ENCODE measurements at regions not wholly inside any gene's neighbourhood (a gene's known extent, or its start where the extent isn't known, plus 50 kb on each side); places are given as distances from the start of the nearest gene placed in this dataset.

DNA sequence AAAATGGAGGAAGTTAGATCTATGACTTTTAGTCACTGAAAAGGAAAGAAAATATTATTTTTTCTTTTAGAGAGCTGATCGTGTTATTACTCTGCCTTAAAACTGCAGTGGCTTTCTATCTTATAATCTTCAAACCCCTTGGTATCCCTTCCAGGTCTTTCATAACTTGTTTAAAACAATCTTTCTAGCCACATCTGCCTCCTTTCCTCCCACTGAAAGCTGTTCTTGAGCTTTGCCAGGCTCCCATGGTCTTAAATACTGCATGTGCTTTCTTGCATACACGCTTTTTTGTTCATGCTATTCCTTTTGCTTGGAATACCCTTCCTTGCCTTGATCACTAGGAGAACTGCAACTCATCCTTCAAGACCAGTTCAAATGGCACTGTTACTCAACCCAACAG is 65.9 kb upstream of the GADD45A start:
- DNase-seq, result no peak

DNA sequence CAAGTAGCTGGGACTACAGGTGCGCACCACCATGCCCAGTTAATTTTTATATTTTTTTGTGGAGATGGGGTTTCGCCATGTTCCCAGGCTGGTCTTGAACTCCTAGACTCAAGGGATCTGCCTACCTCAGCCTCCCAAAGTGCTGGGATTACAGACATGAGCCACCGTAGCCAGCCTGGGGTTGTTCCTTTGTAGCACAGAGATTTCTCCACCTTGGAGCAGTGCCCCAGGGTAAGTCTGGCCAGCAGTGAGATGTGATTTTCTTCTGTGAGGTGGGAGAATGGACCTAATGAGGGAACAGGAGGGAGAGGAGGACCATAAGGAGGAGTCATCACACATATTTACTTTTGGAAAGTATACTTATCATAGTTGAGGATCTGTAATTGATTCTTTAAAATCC is 61.1 kb upstream of the GADD45A start:
- DNase-seq, result no peak

DNA sequence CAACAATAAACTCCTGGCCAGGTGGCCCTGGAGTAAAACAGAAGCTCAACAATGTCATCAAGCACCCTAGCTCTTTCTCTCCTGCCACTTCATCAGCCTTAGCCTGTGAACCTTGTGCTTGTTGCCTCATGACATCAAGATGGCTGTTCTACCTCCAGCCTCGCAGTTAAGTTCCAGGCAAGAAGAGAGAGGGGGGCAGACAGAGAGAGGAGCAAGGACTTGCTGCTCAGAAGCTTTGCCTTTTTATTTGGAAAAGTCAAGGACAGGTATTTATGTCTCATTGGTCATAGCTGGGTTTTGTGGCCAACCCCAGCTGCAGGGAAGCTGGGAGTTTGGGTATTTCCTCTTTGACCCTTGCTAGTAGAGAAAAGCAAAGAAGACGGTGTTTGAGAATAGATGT is 60.3 kb upstream of the GADD45A start:
- DNase-seq, result no peak

DNA sequence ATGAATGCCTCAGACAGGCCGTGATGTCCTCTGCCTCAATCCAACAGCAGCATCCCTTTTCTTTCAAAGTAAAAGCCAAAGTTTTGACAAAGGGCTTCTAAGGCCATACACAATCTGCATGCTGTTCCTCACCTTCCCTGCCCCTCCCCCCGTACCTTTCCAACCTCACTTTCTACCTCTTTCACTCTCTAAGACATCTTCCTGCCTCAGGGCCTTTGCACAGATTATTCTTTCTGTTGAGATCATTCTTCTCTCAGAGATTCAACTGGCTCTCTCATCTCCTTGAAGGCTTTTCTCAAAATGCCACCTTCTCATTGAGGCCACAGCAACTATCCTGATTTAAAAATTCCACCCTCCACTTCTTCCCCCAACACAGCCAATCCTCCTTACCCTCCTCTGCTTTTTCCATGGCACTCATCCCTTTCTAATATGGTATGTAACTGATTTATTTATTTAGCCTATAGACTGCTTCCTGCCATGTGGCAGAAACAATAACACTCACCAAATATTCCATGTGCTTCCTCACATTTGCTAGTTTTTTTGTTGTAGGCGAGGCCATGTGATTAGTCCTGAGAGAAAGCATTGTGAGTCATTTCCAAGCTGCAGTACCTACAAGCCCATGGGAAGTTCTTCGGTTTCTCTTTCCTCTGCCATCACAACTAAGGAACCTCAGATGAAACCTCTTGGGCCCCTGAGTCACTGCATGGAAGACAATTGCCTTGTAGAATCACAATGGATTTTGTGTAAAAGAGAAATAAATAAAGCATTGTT is 58.7 kb upstream of the GADD45A start:
- DNase-seq, result no peak

- DNase-seq, result no peak
These were observed 58.2 kb upstream of the GADD45A start for GRCh38 chr1:67626861-67627235.

DNA sequence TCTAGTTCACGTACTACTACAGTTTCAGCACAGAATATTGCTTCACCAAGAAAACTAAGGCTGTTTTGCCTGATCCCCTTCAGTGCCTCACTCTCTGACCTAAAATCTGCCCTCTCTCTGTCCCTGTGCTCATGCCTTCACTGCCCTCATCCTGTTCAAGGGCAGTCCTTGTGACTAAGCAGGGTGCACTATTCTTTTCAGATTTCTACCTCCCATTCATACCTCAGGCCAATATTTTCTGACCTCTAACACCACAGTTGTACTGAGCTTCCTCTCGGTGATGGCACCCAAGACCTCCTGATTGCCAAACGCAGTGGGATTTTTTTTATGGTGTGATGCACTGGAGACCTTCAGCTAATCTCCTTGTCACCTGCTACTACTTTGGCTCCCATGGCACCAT is 57.7 kb upstream of the GADD45A start:
- DNase-seq, result no peak

DNA sequence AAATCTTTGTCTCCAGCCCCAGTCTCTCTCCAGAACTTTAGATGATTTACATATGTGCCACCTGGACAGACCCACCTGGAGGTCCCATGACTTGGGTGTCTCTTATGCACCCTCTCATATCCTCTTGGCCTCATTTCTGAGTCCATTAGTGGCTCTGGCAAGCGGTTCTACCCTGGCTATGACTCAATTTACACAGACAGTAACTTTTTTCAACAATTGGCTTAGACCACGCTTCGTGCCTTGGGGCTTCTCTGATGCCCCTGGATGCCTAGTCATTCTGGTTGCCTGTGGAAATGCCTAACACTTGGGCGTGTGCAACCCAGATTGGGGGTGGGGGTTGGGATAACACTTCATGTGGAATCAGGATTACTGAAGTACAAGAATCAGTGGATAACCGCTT is 57.1 kb upstream of the GADD45A start:
- DNase-seq, result no peak

DNA sequence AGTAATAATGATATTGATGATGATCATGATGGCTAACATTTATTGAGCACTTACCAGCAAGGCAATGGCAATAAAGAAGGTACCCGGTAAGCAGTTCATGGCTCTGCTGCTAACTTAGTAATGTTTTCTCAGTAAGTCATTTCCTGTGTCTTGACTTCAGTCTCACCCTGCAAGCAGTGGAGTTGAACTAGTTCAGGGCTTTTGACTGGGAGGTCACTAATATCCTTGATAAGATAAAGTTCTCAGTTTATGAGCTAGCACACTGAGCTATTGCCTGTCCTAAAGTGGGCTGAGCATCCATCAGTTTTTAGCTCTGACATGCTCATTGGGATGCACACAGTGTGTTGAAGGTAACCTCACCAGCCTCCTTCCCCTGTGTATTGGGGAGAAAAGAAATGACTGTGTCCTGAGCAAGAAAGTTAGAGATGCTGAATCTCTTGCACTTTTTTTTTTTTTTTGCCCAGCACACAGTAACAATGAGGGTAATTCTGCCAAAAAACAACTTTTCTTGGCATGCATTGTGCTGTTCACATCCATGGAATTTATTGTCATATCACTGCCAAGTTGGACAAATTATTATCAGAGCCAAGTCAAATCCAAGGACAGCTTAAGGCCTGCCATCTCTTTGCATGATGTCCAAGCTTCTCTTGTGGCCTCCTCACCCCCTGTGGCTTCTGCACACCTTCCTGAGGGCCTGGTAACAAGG is 55.5 kb upstream of the GADD45A start:
- DNase-seq, result no peak

GRCh38 chr1:67630438-67631045 is 54.5 kb upstream of the GADD45A start:
- DNase-seq, result no peak

- no peak for DNase-seq
These were observed 52.6 kb upstream of the GADD45A start for GRCh38 chr1:67632356-67632755.

GRCh38 chr1:67632811-67633655 is 52.0 kb upstream of the GADD45A start:
- DNase-seq, result no peak

- DNase-seq, result no peak
These were observed 50.5 kb upstream of the GADD45A start for GRCh38 chr1:67634396-67634935.

- no peak for DNase-seq
These were observed 49.8 kb upstream of the GADD45A start for GRCh38 chr1:67635055-67635809.
